GM12875 (cell line): ENCODE measurements at regions not wholly inside any gene's neighbourhood (a gene's known extent, or its start where the extent isn't known, plus 50 kb on each side); places are given as distances from the start of the nearest gene placed in this dataset.

Experiments
- H3K4me3 ChIP-seq: one replicate; pipeline ENCODE4 v1.5.1; 2011; ENCODE audit warnings: low read depth, low read length, control low read depth
- TF ChIP-seq, protein P1 (sequence below): IDR thresholded peaks from 2 replicates; pipeline ENCODE4 v1.5.1; 2011; ENCODE audit warnings: low read depth, mild to moderate bottlenecking, control low read depth, inconsistent platforms, low read length, moderate library complexity, borderline replicate concordance; ENCODE audit not compliant: insufficient read depth

DNA sequence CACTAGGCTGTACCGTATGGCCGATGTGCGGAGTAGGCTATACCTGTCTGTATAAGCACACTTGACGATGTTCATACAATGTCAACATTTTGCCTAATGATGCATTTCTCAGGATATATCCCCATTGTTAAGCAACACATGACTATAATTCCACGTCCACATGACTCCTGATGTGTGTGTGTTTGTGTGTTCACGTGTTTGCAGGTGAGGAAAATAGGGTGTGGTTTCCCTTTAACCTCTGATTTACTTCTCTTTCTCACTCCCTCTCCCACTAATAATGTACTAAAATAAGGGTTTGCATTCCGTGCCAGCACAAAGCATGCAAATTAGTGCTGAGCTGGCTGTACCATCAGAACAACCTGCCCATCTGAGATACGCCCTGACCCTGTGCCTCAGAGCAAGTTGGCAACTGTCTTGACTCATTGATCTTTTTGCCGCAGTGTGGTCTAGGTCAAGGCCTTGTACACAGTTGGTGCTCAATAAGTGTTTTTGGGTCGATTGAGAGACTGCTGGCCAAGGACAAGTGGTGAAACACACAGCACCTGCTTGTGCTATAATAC is 64.6 kb upstream of the DOCK1 start:
- no peak overlapping the region for H3K4me3 ChIP-seq
- TF ChIP-seq, protein P1, sequence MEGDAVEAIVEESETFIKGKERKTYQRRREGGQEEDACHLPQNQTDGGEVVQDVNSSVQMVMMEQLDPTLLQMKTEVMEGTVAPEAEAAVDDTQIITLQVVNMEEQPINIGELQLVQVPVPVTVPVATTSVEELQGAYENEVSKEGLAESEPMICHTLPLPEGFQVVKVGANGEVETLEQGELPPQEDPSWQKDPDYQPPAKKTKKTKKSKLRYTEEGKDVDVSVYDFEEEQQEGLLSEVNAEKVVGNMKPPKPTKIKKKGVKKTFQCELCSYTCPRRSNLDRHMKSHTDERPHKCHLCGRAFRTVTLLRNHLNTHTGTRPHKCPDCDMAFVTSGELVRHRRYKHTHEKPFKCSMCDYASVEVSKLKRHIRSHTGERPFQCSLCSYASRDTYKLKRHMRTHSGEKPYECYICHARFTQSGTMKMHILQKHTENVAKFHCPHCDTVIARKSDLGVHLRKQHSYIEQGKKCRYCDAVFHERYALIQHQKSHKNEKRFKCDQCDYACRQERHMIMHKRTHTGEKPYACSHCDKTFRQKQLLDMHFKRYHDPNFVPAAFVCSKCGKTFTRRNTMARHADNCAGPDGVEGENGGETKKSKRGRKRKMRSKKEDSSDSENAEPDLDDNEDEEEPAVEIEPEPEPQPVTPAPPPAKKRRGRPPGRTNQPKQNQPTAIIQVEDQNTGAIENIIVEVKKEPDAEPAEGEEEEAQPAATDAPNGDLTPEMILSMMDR = no peak

DNA sequence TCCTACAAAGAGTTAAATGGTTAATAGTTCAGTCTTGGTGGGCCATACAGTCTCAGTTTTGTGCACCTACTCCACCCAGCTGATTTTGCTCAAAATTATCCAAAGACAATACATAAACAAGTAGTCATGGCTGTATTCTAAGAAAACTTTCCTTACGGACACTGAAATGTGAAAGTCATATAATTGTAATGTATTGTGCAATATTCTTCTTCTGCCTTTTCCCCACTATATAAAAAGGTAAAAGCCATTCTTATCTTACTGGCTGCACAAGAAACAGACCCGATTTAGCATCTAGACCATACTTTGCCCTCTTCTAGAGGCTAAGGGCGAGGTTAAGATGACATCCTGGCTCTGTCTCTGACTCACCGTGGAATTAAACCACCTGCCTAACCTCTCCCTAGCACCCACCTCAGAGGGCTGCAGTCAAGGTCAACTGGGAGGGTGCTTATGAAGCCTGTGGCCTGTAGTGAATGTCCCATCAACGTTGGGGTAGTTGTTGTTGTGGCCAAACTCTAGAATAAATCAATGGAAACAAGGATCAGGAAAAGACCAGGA is 63.8 kb upstream of the DOCK1 start:
- H3K4me3 ChIP-seq = no peak overlapping the region
- TF ChIP-seq, protein P1 = no peak

DNA sequence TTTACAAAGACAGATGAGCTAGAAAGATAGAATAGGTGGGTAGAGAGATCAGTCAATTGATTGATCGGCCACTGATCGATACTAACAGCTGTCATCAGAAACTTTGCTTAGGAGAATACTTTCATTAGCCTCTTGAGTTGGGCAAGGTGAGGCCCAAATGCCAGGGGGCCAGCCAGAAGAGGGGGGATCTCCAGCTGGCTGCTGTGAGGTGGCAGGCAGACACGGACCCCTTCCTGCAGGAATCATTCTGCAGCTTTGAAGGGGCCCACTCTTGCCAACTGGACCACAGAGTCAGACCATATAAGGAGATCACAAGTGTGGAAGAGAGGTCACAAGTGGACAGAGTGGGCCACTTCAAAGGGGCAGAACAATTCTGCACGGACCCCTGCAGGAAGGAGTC is 62.9 kb upstream of the DOCK1 start:
- H3K4me3 ChIP-seq = no peak overlapping the region
- TF ChIP-seq, protein P1 = no peak

DNA sequence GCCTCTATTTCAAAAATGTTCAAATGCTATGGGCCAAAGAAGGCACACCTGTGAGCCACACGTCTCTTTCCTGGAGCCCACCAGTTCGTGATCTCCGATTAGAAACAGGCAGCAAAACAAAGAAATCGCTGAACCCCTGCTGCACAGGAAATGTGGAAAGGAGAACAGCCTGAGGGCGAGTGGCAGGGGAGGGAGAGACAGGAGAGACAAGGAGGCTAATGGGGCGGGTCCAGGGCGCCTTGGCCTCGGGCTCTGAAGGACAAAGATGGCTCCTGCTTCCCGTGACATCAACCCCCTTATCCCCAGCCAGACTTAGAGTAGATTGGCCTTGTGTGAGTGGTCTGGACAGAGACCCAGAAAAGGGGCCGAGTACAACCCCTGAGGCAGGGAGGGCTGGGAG is 62.4 kb upstream of the DOCK1 start:
- H3K4me3 ChIP-seq = no peak overlapping the region
- TF ChIP-seq, protein P1 = no peak

DNA sequence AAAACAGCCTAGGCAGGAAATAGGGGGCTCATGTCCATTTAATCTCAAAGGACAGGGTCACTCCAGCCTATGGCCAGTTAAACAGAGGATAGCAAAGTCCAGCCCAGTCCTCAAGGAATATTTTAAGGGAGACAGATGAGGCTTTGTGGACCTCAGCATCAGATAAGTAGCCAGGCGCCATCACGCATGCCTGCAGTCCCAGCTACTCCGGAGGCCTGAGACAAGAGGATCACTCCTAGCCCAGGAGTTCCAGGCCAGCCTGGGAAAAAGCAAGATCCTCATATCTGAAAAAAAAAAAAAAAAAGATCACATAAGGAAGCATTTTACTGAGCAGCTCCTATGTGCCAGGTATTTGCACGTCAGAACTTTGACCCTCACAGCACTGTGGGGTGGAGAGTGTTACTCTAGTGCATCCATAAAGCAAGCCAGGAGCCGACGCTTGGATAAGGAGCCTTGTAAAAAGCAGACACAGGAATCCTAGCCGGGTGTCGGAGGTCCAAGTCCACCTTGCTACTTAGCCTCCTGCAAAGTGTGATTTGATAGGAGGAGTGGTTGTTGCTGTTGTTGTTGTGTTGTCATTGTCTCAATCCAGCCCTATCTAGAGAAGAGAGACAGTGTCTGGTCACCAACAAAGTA is 61.8 kb upstream of the DOCK1 start:
- H3K4me3 ChIP-seq = no peak overlapping the region
- TF ChIP-seq, protein P1 = no peak

DNA sequence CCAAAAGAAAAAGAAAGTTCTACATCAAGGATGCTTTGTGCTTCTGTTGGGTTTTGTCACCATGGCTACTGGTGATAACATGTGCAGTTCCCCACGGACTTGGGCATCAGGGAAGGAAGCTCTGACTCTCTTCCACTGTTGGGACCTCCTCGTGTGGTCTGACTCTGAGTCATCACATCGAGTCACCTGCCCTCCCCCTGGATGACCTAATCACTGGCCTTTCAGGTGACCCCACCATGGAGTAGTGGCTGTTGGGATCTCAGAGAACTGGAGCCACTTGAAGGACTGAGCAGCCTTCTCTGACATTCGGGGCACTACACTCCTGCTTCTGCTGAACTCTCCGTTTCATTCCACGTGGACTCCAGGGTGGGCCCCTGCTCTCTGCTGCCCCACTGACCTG is 60.8 kb upstream of the DOCK1 start:
- TF ChIP-seq, protein P1 = no peak
- no peak overlapping the region for H3K4me3 ChIP-seq

DNA sequence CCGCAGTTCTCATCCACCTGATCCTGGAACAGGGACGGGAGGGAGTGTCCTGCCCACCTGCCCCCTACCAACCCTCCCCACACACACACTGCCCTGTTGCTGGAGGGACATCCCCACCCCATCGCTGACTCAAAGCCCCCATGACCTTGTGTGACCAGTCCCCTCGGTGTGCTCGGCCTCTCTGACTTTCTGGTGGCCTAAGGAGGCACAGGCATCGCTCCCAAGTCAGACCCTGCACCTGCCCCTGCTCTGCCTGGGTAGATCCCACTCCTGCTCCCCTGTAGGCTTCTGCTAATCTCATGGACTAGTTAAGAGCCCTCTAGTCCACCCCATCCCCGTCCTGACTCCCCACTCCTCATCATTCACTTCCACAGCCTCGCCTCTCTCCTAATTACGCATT is 58.8 kb upstream of the DOCK1 start:
- H3K4me3 ChIP-seq = no peak overlapping the region
- TF ChIP-seq, protein P1 = no peak
